Nephron (organoid): ENCODE measurements at regions not wholly inside any gene's neighbourhood (a gene's known extent, or its start where the extent isn't known, plus 50 kb on each side); places are given as distances from the start of the nearest gene placed in this dataset.

ENCODE experiments used
- H3K27ac Mint-ChIP-seq, 3 experiments: 2 replicates each; pipeline ENCODE4 v1.8.0; 2020; ENCODE audit warnings: mixed read lengths in 3 of 3, mild to moderate bottlenecking in 2 of 3, moderate library complexity in 1 of 3
- H3K27me3 Mint-ChIP-seq: 2 replicates; pipeline ENCODE4 v1.8.0; 2021; ENCODE audit warnings: low read depth, mild to moderate bottlenecking, moderate library complexity, mixed read lengths
- H3K36me3 Mint-ChIP-seq: 2 replicates; pipeline ENCODE4 v1.8.0; 2020; ENCODE audit warnings: low read depth, mixed read lengths
- H3K4me1 Mint-ChIP-seq: 2 replicates; pipeline ENCODE4 v1.8.0; 2020; ENCODE audit warnings: mixed read lengths
- H3K4me3 Mint-ChIP-seq, 3 experiments: 2 replicates each; pipeline ENCODE4 v1.8.0; 2020; ENCODE audit warnings: mild to moderate bottlenecking in 3 of 3, mixed read lengths in 3 of 3, moderate library complexity in 2 of 3
- H3K9me3 Mint-ChIP-seq: 2 replicates; pipeline ENCODE4 v1.8.0; 2020; ENCODE audit warnings: mixed read lengths
- TF ChIP-seq, protein P1 (sequence below), 3 experiments: fragments of 200-600 bp; sonication (generic); IDR thresholded peaks; one replicate each; pipeline ENCODE4 v1.5.0; 2021; ENCODE audit warnings: antibody characterized with exemption in 3 of 3; ENCODE audit not compliant: unreplicated experiment in 3 of 3

DNA sequence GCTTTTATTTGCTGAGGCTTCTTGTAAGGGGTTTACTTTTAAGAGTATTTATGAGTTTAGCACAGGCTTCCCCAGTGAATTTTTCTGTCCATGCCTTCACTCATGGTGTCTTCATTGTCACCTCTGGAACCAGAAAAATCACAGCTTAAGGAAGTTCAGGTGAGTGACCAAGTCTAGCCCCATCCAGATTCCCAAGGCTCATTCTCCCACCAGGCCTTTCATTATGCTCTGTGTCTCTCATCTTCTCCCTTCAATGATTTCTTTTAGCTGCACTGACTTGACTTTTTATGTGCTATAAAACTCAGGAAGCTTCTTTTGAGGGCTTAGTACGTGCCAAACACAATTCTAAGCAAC lies 64.9 kb upstream of the NEDD9 start:
- Mint-ChIP-seq H3K27me3 (no peaks in the 10 kb centered on the region), H3K36me3 (peaks cover 12% of the 10 kb centered on the region), H3K27ac (peak overlapping the region; percentile 67 to 87 (median 80)), H3K9me3 (peaks cover 24% of the 10 kb centered on the region), H3K4me1 (no peaks in the 10 kb centered on the region), H3K4me3 (no peak overlapping the region)
- TF ChIP-seq, protein P1, sequence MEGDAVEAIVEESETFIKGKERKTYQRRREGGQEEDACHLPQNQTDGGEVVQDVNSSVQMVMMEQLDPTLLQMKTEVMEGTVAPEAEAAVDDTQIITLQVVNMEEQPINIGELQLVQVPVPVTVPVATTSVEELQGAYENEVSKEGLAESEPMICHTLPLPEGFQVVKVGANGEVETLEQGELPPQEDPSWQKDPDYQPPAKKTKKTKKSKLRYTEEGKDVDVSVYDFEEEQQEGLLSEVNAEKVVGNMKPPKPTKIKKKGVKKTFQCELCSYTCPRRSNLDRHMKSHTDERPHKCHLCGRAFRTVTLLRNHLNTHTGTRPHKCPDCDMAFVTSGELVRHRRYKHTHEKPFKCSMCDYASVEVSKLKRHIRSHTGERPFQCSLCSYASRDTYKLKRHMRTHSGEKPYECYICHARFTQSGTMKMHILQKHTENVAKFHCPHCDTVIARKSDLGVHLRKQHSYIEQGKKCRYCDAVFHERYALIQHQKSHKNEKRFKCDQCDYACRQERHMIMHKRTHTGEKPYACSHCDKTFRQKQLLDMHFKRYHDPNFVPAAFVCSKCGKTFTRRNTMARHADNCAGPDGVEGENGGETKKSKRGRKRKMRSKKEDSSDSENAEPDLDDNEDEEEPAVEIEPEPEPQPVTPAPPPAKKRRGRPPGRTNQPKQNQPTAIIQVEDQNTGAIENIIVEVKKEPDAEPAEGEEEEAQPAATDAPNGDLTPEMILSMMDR (IDR thresholded peaks at IDR 0.05; ENCODE audit: unreplicated experiment in 3 of 3) = no peak

GRCh38 chr6:11296449-11297375 lies 64.2 kb upstream of the NEDD9 start:
- H3K27ac Mint-ChIP-seq = peak overlapping the region; percentile 67 to 87 (median 80)
- peaks cover 22% of the 10 kb centered on the region for H3K9me3 Mint-ChIP-seq
- H3K36me3 Mint-ChIP-seq = peaks cover 10% of the 10 kb centered on the region
- TF ChIP-seq, protein P1 (IDR thresholded peaks at IDR 0.05; ENCODE audit: unreplicated experiment in 3 of 3) = no peak
- no peak overlapping the region for H3K4me3 Mint-ChIP-seq
- no peaks in the 10 kb centered on the region for H3K27me3 Mint-ChIP-seq
- no peaks in the 10 kb centered on the region for H3K4me1 Mint-ChIP-seq

GRCh38 chr6:11295969-11296368 lies 63.5 kb upstream of the NEDD9 start:
- Mint-ChIP-seq H3K9me3 (peaks cover 19% of the 10 kb centered on the region), H3K4me1 (no peaks in the 10 kb centered on the region), H3K27me3 (no peaks in the 10 kb centered on the region), H3K36me3 (peaks cover 7% of the 10 kb centered on the region), H3K27ac (no peak overlapping the region), H3K4me3 (no peak overlapping the region)
- TF ChIP-seq, protein P1 (IDR thresholded peaks at IDR 0.05; ENCODE audit: unreplicated experiment in 3 of 3) = no peak

DNA sequence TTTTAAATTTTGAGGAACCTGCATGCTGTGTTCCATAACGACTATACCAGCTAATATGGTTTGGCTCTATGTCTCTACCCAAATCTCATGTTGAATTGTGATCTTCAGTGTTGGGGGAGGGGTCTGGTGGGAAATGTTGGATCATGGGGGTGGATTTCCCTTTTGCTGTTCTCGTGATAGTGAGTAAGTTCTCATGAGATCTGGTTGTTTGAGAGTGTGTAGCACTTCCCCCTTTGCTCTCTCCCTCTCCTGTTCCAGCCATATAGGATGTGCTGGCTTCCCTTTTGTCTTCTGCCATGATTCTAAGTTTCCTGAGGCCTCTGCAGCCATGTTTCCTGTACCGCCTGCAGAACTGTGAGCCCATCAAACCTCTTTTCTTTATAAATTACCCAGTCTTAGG lies 61.8 kb upstream of the NEDD9 start:
- H3K4me1 Mint-ChIP-seq = no peaks in the 10 kb centered on the region
- H3K27ac Mint-ChIP-seq = no peak overlapping the region
- TF ChIP-seq, protein P1 (IDR thresholded peaks at IDR 0.05; ENCODE audit: unreplicated experiment in 3 of 3) = no peak
- peaks cover 3% of the 10 kb centered on the region for H3K27me3 Mint-ChIP-seq
- H3K9me3 Mint-ChIP-seq = peaks cover 9% of the 10 kb centered on the region
- H3K4me3 Mint-ChIP-seq = no peak overlapping the region
- H3K36me3 Mint-ChIP-seq = no peaks in the 10 kb centered on the region

DNA sequence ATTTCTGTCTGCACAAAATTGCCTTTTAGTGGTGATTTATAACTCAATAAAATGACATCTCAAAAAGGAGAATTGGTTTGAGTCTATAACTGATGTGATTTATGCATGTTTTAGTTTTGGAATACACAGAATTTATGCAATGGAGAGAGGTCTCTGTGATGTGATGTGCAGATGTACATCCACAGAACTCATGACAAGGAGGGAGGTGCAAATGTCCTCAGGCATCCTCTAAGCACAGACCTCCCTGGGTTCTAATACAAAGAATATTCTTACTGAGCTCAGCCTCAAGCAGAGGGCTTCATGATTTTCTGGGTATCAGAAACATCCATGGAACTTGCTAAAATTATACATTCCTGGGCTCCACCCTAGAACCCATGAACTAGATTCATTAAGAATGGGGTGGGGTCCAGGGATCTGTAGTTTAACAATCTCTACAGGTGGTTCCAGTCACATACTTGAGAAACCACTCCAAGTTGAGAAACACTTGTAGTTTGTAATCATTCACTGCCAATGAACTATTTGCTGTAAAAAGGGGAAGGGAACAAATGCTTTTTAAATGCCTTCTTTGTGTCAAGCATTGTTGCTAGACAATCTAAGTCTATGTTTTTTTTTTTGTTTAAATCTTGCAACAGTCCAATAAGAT lies 60.2 kb upstream of the NEDD9 start:
- H3K27ac Mint-ChIP-seq = no peak overlapping the region
- peaks cover 9% of the 10 kb centered on the region for H3K9me3 Mint-ChIP-seq

More for the DNA sequence above, 60.2 kb upstream of the NEDD9 start:
- TF ChIP-seq, protein P1 (IDR thresholded peaks at IDR 0.05; ENCODE audit: unreplicated experiment in 3 of 3) = no peak
- Mint-ChIP-seq H3K27me3 (peaks cover 3% of the 10 kb centered on the region), H3K36me3 (no peaks in the 10 kb centered on the region), H3K4me1 (no peaks in the 10 kb centered on the region), H3K4me3 (no peak overlapping the region)
